IMR-90 (cell line): ENCODE measurements at regions not wholly inside any gene's neighbourhood (a gene's known extent, or its start where the extent isn't known, plus 50 kb on each side); places are given as distances from the start of the nearest gene placed in this dataset.
A peak's percentile ranks its signal among the peaks of the same experiment; 100 is the strongest.

Source experiments
- ATAC-seq: fragments of 200-7000 bp; cut with Tn5 transposase; 2 replicates; pipeline ENCODE4 v1.9.1; 2020; ENCODE audit warnings: low read depth, mild to moderate bottlenecking, moderate library complexity
- BruUV-seq: library from RNA; stranded (reverse); fragments of 400-500 nt; replicated peaks from 2 replicates; lab custom pipeline; 2021; lab: Mats Ljungman, UMichigan
- CTCF ChIA-PET: fragments of 300-600 bp; formaldehyde crosslinking; extraction: SDS; loops from one replicate; lab custom pipeline; 2021; ENCODE audit warnings: antibody characterized with exemption; lab: Yijun Ruan, JAX
- POLR2A ChIA-PET: fragments of 300-600 bp; sonication (Branson Sonifier 250); formaldehyde crosslinking; loops from one replicate; lab custom pipeline; 2022; ENCODE audit warnings: antibody characterized with exemption; ENCODE audit not compliant: unreplicated experiment; lab: Charles Lee
- DNase-seq: peaks from one replicate; pipeline ENCODE4 v3.0.0; 2013
- H2AFZ ChIP-seq: replicated peaks from 2 replicates; pipeline ENCODE3; 2013; ENCODE audit warnings: low read length, mild to moderate bottlenecking; ENCODE audit not compliant: poor library complexity
- H2AK5ac ChIP-seq: 2 replicates; pipeline ENCODE4 v1.6.1; 2013; ENCODE audit warnings: low read depth, low read length, inconsistent platforms
- H2AK9ac ChIP-seq: replicated peaks from 2 replicates; pipeline ENCODE3; 2013; ENCODE audit warnings: mild to moderate bottlenecking, low read depth, low read length, moderate library complexity; ENCODE audit not compliant: poor library complexity
- H2BK120ac ChIP-seq: 2 replicates; pipeline ENCODE4 v1.6.1; 2013; ENCODE audit warnings: low read depth, low read length, inconsistent platforms
- H2BK15ac ChIP-seq: 3 replicates; pipeline ENCODE4 v1.6.1; 2013; ENCODE audit warnings: low read depth, low read length, inconsistent platforms
- H2BK20ac ChIP-seq: 2 replicates; pipeline ENCODE4 v1.6.1; 2013; ENCODE audit warnings: low read depth, mild to moderate bottlenecking, inconsistent platforms, low read length, moderate library complexity
- H2BK5ac ChIP-seq: 2 replicates; pipeline ENCODE4 v1.6.1; 2013; ENCODE audit warnings: mild to moderate bottlenecking, low read depth, low read length, inconsistent platforms; ENCODE audit not compliant: poor library complexity, severe bottlenecking
- H3K14ac ChIP-seq: replicated peaks from 2 replicates; pipeline ENCODE4 v1.6.1; 2013; ENCODE audit warnings: low read depth, low read length, inconsistent platforms
- H3K18ac ChIP-seq: 2 replicates; pipeline ENCODE4 v1.6.1; 2013; ENCODE audit warnings: low read depth, low read length, control low read depth
- H3K23ac ChIP-seq: 2 replicates; pipeline ENCODE4 v1.6.1; 2013; ENCODE audit warnings: low read depth, low read length, inconsistent platforms
- H3K27ac ChIP-seq: 2 replicates; pipeline ENCODE4 v1.5.1; 2013; ENCODE audit warnings: mild to moderate bottlenecking, control low read depth, low read length; ENCODE audit not compliant: insufficient read depth
- H3K27me3 ChIP-seq: 2 replicates; pipeline ENCODE4 v1.6.1; 2013; ENCODE audit warnings: low read length; ENCODE audit not compliant: control insufficient read depth, insufficient read depth
- H3K36me3 ChIP-seq: 2 replicates; pipeline ENCODE4 v1.6.1; 2013; ENCODE audit warnings: low read length, mixed read lengths; ENCODE audit not compliant: control insufficient read depth, insufficient read depth
- H3K4ac ChIP-seq: 2 replicates; pipeline ENCODE4 v1.6.1; 2013; ENCODE audit warnings: low read depth, low read length, inconsistent platforms
- H3K4me1 ChIP-seq: 2 replicates; pipeline ENCODE4 v1.6.1; 2013; ENCODE audit warnings: low read length, mixed read lengths; ENCODE audit not compliant: control insufficient read depth, insufficient read depth
- H3K4me2 ChIP-seq: 2 replicates; pipeline ENCODE4 v1.6.1; 2013; ENCODE audit warnings: low read depth, mild to moderate bottlenecking, control low read depth, low read length, moderate library complexity
- H3K4me3 ChIP-seq: 2 replicates; pipeline ENCODE4 v1.5.1; 2013; ENCODE audit warnings: low read depth, mild to moderate bottlenecking, control low read depth, low read length, moderate library complexity; ENCODE audit not compliant: insufficient read depth
- H3K56ac ChIP-seq: 2 replicates; pipeline ENCODE4 v1.6.1; 2013; ENCODE audit warnings: low read length, inconsistent platforms; ENCODE audit not compliant: insufficient read depth; ENCODE audit errors: extremely low read depth
- H3K79me1 ChIP-seq, 2 experiments: 2 replicates each; pipeline ENCODE4 v1.6.1; 2013; ENCODE audit warnings: low read length in 2 of 2, inconsistent platforms in 1 of 2, low read depth in 1 of 2
- H3K9ac ChIP-seq: 2 replicates; pipeline ENCODE4 v1.6.1; 2013; ENCODE audit warnings: low read depth, low read length, control low read depth
- H3K9me1 ChIP-seq: 2 replicates; pipeline ENCODE4 v1.6.1; 2013; ENCODE audit warnings: low read length, inconsistent platforms; ENCODE audit not compliant: insufficient read depth
- H3K9me3 ChIP-seq: 2 replicates; pipeline ENCODE4 v1.6.1; 2013; ENCODE audit warnings: low read length; ENCODE audit not compliant: control insufficient read depth, insufficient read depth
- H4K20me1 ChIP-seq: 2 replicates; pipeline ENCODE4 v1.6.1; 2013; ENCODE audit warnings: low read length, inconsistent platforms; ENCODE audit not compliant: insufficient read depth
- H4K5ac ChIP-seq: 2 replicates; pipeline ENCODE4 v1.6.1; 2013; ENCODE audit warnings: mild to moderate bottlenecking, low read depth, low read length, control low read depth
- H4K8ac ChIP-seq, 2 experiments: 2 replicates each; pipeline ENCODE4 v1.6.1; 2013; ENCODE audit warnings: low read depth in 2 of 2, low read length in 2 of 2, control low read depth in 1 of 2, inconsistent platforms in 1 of 2
- H4K91ac ChIP-seq: 2 replicates; pipeline ENCODE4 v1.6.1; 2013; ENCODE audit warnings: low read depth, low read length, inconsistent platforms; ENCODE audit not compliant: insufficient read depth
- BHLHE40 ChIP-seq: fragments of 150-350 bp; IDR thresholded peaks from 2 replicates; pipeline ENCODE4 v1.6.1; 2016; ENCODE audit warnings: mild to moderate bottlenecking, low read depth, low read length
- CEBPB ChIP-seq: IDR thresholded peaks from 2 replicates; pipeline ENCODE4 v1.6.1; 2012; ENCODE audit warnings: low read depth, low read length, improper control_type of control experiment
- CHD1 ChIP-seq: IDR thresholded peaks from 2 replicates; pipeline ENCODE4 v1.6.1; 2012; ENCODE audit warnings: low read depth, low read length, improper control_type of control experiment
- CTCF ChIP-seq: conservative IDR thresholded peaks from 2 replicates; pipeline ENCODE4 v1.5.1; 2012; ENCODE audit warnings: mild to moderate bottlenecking, low read depth, low read length, improper control_type of control experiment
- ELK1 ChIP-seq: fragments of 150-350 bp; IDR thresholded peaks from 2 replicates; pipeline ENCODE4 v1.6.1; 2016; ENCODE audit warnings: low read depth, mild to moderate bottlenecking, low read length, moderate library complexity, borderline replicate concordance
- MAFK ChIP-seq: IDR thresholded peaks from 2 replicates; pipeline ENCODE4 v1.6.1; 2012; ENCODE audit warnings: low read depth, low read length, improper control_type of control experiment
- MAZ ChIP-seq: IDR thresholded peaks from 2 replicates; pipeline ENCODE4 v1.6.1; 2012; ENCODE audit warnings: low read depth, mild to moderate bottlenecking, low read length, improper control_type of control experiment, moderate library complexity, borderline replicate concordance
- MXI1 ChIP-seq: IDR thresholded peaks from 2 replicates; pipeline ENCODE4 v1.6.1; 2012; ENCODE audit warnings: low read depth, mild to moderate bottlenecking, low read length, moderate library complexity, borderline replicate concordance
- NFE2L2 ChIP-seq: fragments of 150-350 bp; IDR thresholded peaks from 2 replicates; pipeline ENCODE4 v1.6.1; 2016; ENCODE audit warnings: low read depth, mild to moderate bottlenecking, low read length
- POLR2A ChIP-seq: IDR thresholded peaks from 2 replicates; pipeline ENCODE4 v1.6.1; 2012; ENCODE audit warnings: mild to moderate bottlenecking, low read depth, low read length
- RAD21 ChIP-seq: IDR thresholded peaks from 2 replicates; pipeline ENCODE4 v1.6.1; 2012; ENCODE audit warnings: low read length, improper control_type of control experiment
- RCOR1 ChIP-seq: IDR thresholded peaks from 2 replicates; pipeline ENCODE4 v1.6.1; 2012; ENCODE audit warnings: mild to moderate bottlenecking, low read length, improper control_type of control experiment; ENCODE audit not compliant: insufficient replicate concordance
- RFX5 ChIP-seq: IDR thresholded peaks from 2 replicates; pipeline ENCODE4 v1.8.0; 2012; ENCODE audit warnings: low read depth, mild to moderate bottlenecking, low read length, moderate library complexity
- SMC3 ChIP-seq: fragments of 150-350 bp; IDR thresholded peaks from 2 replicates; pipeline ENCODE4 v1.6.1; 2016; ENCODE audit warnings: low read depth, mild to moderate bottlenecking, antibody characterized with exemption, low read length, moderate library complexity
- WGBS, 2 experiments: methylation state at CpG; one replicate each; pipeline versions ENCODE4 v1.1.5 to v1.1.7; 2013; ENCODE audit warnings: missing lambda C conversion rate in 2 of 2; ENCODE audit not compliant: insufficient read length in 1 of 2; ENCODE audit errors: extremely low coverage in 2 of 2; 5-methylcytosine and 5-hydroxymethylcytosine counted together
- dilution Hi-C: fragments of 300-500 bp; cut with HindIII; formaldehyde crosslinking; loops from one replicate; pipeline ENCODE4 v1.14.3; 2018; ENCODE audit warnings: low sequenced_read_pairs; ENCODE audit not compliant: unreplicated experiment
- in situ Hi-C: fragments of 300-500 bp; cut with MboI; formaldehyde crosslinking; loops from 3 replicates; pipeline ENCODE4 v1.14.3; 2019; ENCODE audit warnings: low sequenced_read_pairs, inconsistent platforms, mixed read lengths
- intact Hi-C: fragments of 100-400 bp; cut with micrococcal nuclease; formaldehyde crosslinking; loops from 2 replicates; pipeline ENCODE4 v1.10.0; 2022

- H3K4me2 ChIP-seq: peak overlapping the region; percentile 49; the same call in 1 of the 2 replicates
- ChIA-PET POLR2A (no interaction called here), CTCF (interaction anchor here (0.6 kb wide), 1 partner anchor 96 kb away, joined by 3 read pairs; no protein-coding TSS in a partner anchor)
- peaks cover 3 to 44% of the 10 kb centered on the region in 2 experiments for H3K79me1 ChIP-seq
- H3K56ac ChIP-seq: peak overlapping the region; percentile 95
- no peaks in the 10 kb centered on the region for H4K20me1 ChIP-seq
- H3K4me1 ChIP-seq: peaks cover 6% of the 10 kb centered on the region
- H3K9me3 ChIP-seq: no peaks in the 10 kb centered on the region
- peak overlapping the region; percentile 66 to 94 for H4K8ac ChIP-seq
- H2BK15ac ChIP-seq: peak overlapping the region; percentile 82; the same call in 2 of the 3 replicates
- H3K9me1 ChIP-seq: peaks cover 18% of the 10 kb centered on the region
- dilution Hi-C loops (no loop called here), in situ Hi-C loops (no loop called here), intact Hi-C loops (no loop called here)
- H3K9ac ChIP-seq: peak overlapping the region; percentile 59; the same call in 1 of the 2 replicates
- peak overlapping the region; percentile 99 for H2BK120ac ChIP-seq
- BruUV-seq: no TSS peak
- ATAC-seq: peak; percentile 5; the same call in 1 of the 2 replicates
- peak overlapping the region; percentile 98 for H2AK9ac ChIP-seq
- DNase-seq: peak; percentile 56
- H3K36me3 ChIP-seq: no peaks in the 10 kb centered on the region
- H3K23ac ChIP-seq: peak overlapping the region; percentile 96
- peak overlapping the region; percentile 93 for H3K14ac ChIP-seq
- peak overlapping the region; percentile 97 for H2AK5ac ChIP-seq
- peak overlapping the region; percentile 97 for H3K4ac ChIP-seq
- 68% methylated on average over 7 of the region's 11 CpGs; no CpG with 5 or more reads in 1 of the 2 experiments for WGBS, 2 experiments
- peak overlapping the region; percentile 65 for H3K18ac ChIP-seq
- peak overlapping the region; percentile 98 for H2BK20ac ChIP-seq
- no peaks in the 10 kb centered on the region for H3K27me3 ChIP-seq
- H2BK5ac ChIP-seq: peak overlapping the region; percentile 97
- H4K5ac ChIP-seq: peak overlapping the region; percentile 86
- peak overlapping the region; percentile 84 for H2AFZ ChIP-seq
- H3K4me3 ChIP-seq: no peak overlapping the region
- peak overlapping the region; percentile 94 for H4K91ac ChIP-seq
- peak overlapping the region; percentile 87 for H3K27ac ChIP-seq
- TF ChIP-seq POLR2A (no peak), CHD1 (no peak), NFE2L2 (no peak), CTCF (no peak), RCOR1 (no peak), ELK1 (no peak), MAFK (no peak), MXI1 (no peak), RAD21 (no peak), MAZ (no peak), CEBPB (no peak), BHLHE40 (no peak), SMC3 (no peak), RFX5 (no peak)
Measured at GRCh38 chr7:130844811-130845580, 111.0 kb upstream of the KLF14 start.
